T-cell (primary cell): ENCODE measurements at regions not wholly inside any gene's neighbourhood (a gene's known extent, or its start where the extent isn't known, plus 50 kb on each side); places are given as distances from the start of the nearest gene placed in this dataset.

ENCODE experiments used
- ATAC-seq, 4 experiments: fragments of 200-7000 bp in 3 of 4; fragments of 150-1000 bp in 1 of 4; cut with Tn5 transposase; replicated peaks in 1 of 4; 1 replicate in 3 of 4; 2 replicates in 1 of 4; pipeline ENCODE4 v1.10.0; 2021; ENCODE audit warnings: moderate library complexity in 3 of 4, mild to moderate bottlenecking in 2 of 4, moderate number of reproducible peaks in 1 of 4
- CTCF ChIA-PET, 2 donors: fragments of 300-600 bp; sonication (Branson Sonifier 250); formaldehyde crosslinking; loops; one replicate each; lab custom pipeline; 2022; ENCODE audit warnings: antibody characterized with exemption in 2 of 2; lab: Charles Lee
- POLR2A ChIA-PET, 2 donors: fragments of 300-600 bp; sonication (Branson Sonifier 250); formaldehyde crosslinking; loops; one replicate each; lab custom pipeline; 2022; ENCODE audit warnings: antibody characterized with exemption in 2 of 2; lab: Charles Lee
- DNase-seq, 35 experiments: peaks; one replicate each; pipeline versions ENCODE4 v3.0.0 to v3.0.0-alpha.2; 2013 to 2023
- H3K27ac ChIP-seq: one replicate; pipeline ENCODE4 v1.5.1; 2013; ENCODE audit warnings: low read length
- H3K27me3 ChIP-seq, 2 experiments: replicated peaks in 1 of 2; 1 replicate in 1 of 2; 2 replicates in 1 of 2; pipeline versions ENCODE4 v1.6.1 to v1.7.0; 2013; ENCODE audit warnings: low read length in 1 of 2, mixed read lengths in 1 of 2; ENCODE audit not compliant: control insufficient read depth in 2 of 2, insufficient read depth in 2 of 2; ENCODE audit errors: extremely low read depth in 1 of 2
- H3K36me3 ChIP-seq, 2 donors: 1 replicate in 1 of 2; 2 replicates in 1 of 2; pipeline versions ENCODE4 v1.6.1 to v1.7.0; 2013; ENCODE audit warnings: low read length in 1 of 2; ENCODE audit not compliant: control insufficient read depth in 2 of 2, insufficient read depth in 1 of 2; ENCODE audit errors: extremely low read depth in 1 of 2
- H3K4me1 ChIP-seq, 2 experiments: 1 replicate in 1 of 2; 2 replicates in 1 of 2; pipeline versions ENCODE4 v1.6.1 to v1.7.0; 2013; ENCODE audit warnings: low read length in 2 of 2, mixed read lengths in 1 of 2; ENCODE audit not compliant: insufficient read depth in 2 of 2, control insufficient read depth in 1 of 2; ENCODE audit errors: extremely low read depth in 1 of 2
- H3K4me3 ChIP-seq, 2 donors: 1 replicate in 1 of 2; 2 replicates in 1 of 2; pipeline versions ENCODE4 v1.5.1 to v1.7.0; 2013; ENCODE audit warnings: mild to moderate bottlenecking in 2 of 2, low read length in 1 of 2, moderate library complexity in 1 of 2; ENCODE audit not compliant: control insufficient read depth in 1 of 2; ENCODE audit errors: extremely low read depth in 1 of 2
- H3K9me3 ChIP-seq: 2 replicates; pipeline ENCODE4 v1.7.0; 2013
- H3K27ac Mint-ChIP-seq, 2 donors: one replicate each; pipeline ENCODE4 v1.8.0; 2020 to 2021; ENCODE audit warnings: mild to moderate bottlenecking in 2 of 2, mixed read lengths in 2 of 2
- H3K27me3 Mint-ChIP-seq, 2 donors: one replicate each; pipeline ENCODE4 v1.8.0; 2021 to 2022; ENCODE audit warnings: mixed read lengths in 2 of 2
- H3K36me3 Mint-ChIP-seq: one replicate; pipeline ENCODE4 v1.8.0; 2021; ENCODE audit warnings: mixed read lengths
- H3K4me1 Mint-ChIP-seq, 3 donors: one replicate each; pipeline ENCODE4 v1.8.0; 2020 to 2022; ENCODE audit warnings: mixed read lengths in 3 of 3, mild to moderate bottlenecking in 1 of 3
- H3K4me3 Mint-ChIP-seq, 3 donors: one replicate each; pipeline ENCODE4 v1.8.0; 2020 to 2022; ENCODE audit warnings: mild to moderate bottlenecking in 3 of 3, mixed read lengths in 3 of 3, moderate library complexity in 3 of 3
- H3K9me3 Mint-ChIP-seq, 3 donors: one replicate each; pipeline ENCODE4 v1.8.0; 2020 to 2022; ENCODE audit warnings: mixed read lengths in 3 of 3
- WGBS: methylation state at CpG from one replicate; pipeline ENCODE4 v1.1.5; 2013; ENCODE audit warnings: missing lambda C conversion rate; ENCODE audit not compliant: insufficient coverage; 5-methylcytosine and 5-hydroxymethylcytosine counted together

- ChIA-PET CTCF (no interaction called here), POLR2A (no interaction called here)
- H3K36me3 Mint-ChIP-seq, result no peaks in the 10 kb centered on the region
- H3K4me1 Mint-ChIP-seq, result peaks cover 28 to 42% (median 37%) of the 10 kb centered on the region in 3 donors
- Histone ChIP-seq H3K27ac (no peak overlapping the region), H3K27me3 (peaks cover 0 to 16% of the 10 kb centered on the region in 2 experiments), H3K36me3 (no peaks in the 10 kb centered on the region), H3K9me3 (no peaks in the 10 kb centered on the region), H3K4me3 (peak overlapping the region; percentile 61 to 70), H3K4me1 (peaks cover 13 to 15% of the 10 kb centered on the region in 2 experiments)
- WGBS, result 14% methylated on average over 6 of the region's 16 CpGs
- H3K4me3 Mint-ChIP-seq, result peak overlapping the region; percentile 77 to 88 (median 79)
- H3K9me3 Mint-ChIP-seq, result no peaks in the 10 kb centered on the region
- DNase-seq (peak in 7 of 35 experiments; percentile 1 to 34 (median 9)), ATAC-seq (peak in 1 of 4 experiments; percentile 15)
- H3K27ac Mint-ChIP-seq, result peak overlapping the region; percentile 63 to 74
- peaks cover 0 to 34% of the 10 kb centered on the region in 2 donors for H3K27me3 Mint-ChIP-seq
Measured at GRCh38 chr11:129280027-129280811, 88.1 kb upstream of the ARHGAP32 start.

- ATAC-seq (peak; percentile 82 to 84 (median 82)), DNase-seq (peak; percentile 36 to 84 (median 65))
- no peaks in the 10 kb centered on the region for H3K36me3 ChIP-seq
- H3K27me3 ChIP-seq, result peaks cover 0 to 16% of the 10 kb centered on the region in 2 experiments
- Mint-ChIP-seq H3K27me3 (peaks cover 0 to 34% of the 10 kb centered on the region in 2 donors), H3K27ac (peak overlapping the region; percentile 63 to 74), H3K4me3 (peak overlapping the region; percentile 77 to 88 (median 79)), H3K9me3 (no peaks in the 10 kb centered on the region), H3K36me3 (no peaks in the 10 kb centered on the region), H3K4me1 (peaks cover 28 to 42% (median 37%) of the 10 kb centered on the region in 3 donors)
- H3K27ac ChIP-seq, result no peak overlapping the region
- H3K4me3 ChIP-seq, result peak overlapping the region; percentile 61 to 70
- WGBS, result under 1% methylated on average over 98 of the region's 103 CpGs
- H3K4me1 ChIP-seq, result peaks cover 13 to 15% of the 10 kb centered on the region in 2 experiments
- ChIA-PET CTCF (no interaction called here), POLR2A (no interaction called here)
- H3K9me3 ChIP-seq, result no peaks in the 10 kb centered on the region
Measured at GRCh38 chr11:129279326-129280026, 87.4 kb upstream of the ARHGAP32 start.

GRCh38 chr11:129278586-129279319 is 86.6 kb upstream of the ARHGAP32 start:
- Mint-ChIP-seq H3K4me3 (peak overlapping the region; percentile 82 to 84 (median 82)), H3K27me3 (peaks cover 0 to 38% of the 10 kb centered on the region in 2 donors), H3K27ac (peak overlapping the region in 1 of 2 donors; percentile 66), H3K4me1 (peaks cover 29 to 42% (median 40%) of the 10 kb centered on the region in 3 donors), H3K9me3 (no peaks in the 10 kb centered on the region), H3K36me3 (no peaks in the 10 kb centered on the region)
- Histone ChIP-seq H3K4me3 (peak overlapping the region; percentile 28 to 71), H3K4me1 (peaks cover 13 to 15% of the 10 kb centered on the region in 2 experiments), H3K9me3 (no peaks in the 10 kb centered on the region), H3K36me3 (no peaks in the 10 kb centered on the region), H3K27ac (no peak overlapping the region), H3K27me3 (peaks cover 0 to 16% of the 10 kb centered on the region in 2 experiments)
- CTCF ChIA-PET, result no interaction called here
- 1% methylated on average over 98 of the region's 109 CpGs for WGBS
- POLR2A ChIA-PET, result no interaction called here
- DNase-seq (peak in 9 of 35 experiments; percentile 2 to 35 (median 9)), ATAC-seq (peak in 2 of 4 experiments; percentile 2 to 3)

- ChIA-PET POLR2A (no interaction called here), CTCF (no interaction called here)
- H3K4me1 ChIP-seq, result peaks cover 13 to 14% of the 10 kb centered on the region in 2 experiments
- H3K36me3 ChIP-seq, result no peaks in the 10 kb centered on the region
- DNase-seq, result no peak
- no peak overlapping the region for H3K27ac ChIP-seq
- peaks cover 0 to 16% of the 10 kb centered on the region in 2 experiments for H3K27me3 ChIP-seq
- WGBS, result 95% methylated on average over 4 of the region's 8 CpGs
- H3K36me3 Mint-ChIP-seq, result no peaks in the 10 kb centered on the region
- ATAC-seq, result no peak
- no peaks in the 10 kb centered on the region for H3K9me3 Mint-ChIP-seq
- H3K4me1 Mint-ChIP-seq, result peaks cover 26 to 33% (median 31%) of the 10 kb centered on the region in 3 donors
- peaks cover 0 to 32% of the 10 kb centered on the region in 2 donors for H3K27me3 Mint-ChIP-seq
- H3K9me3 ChIP-seq, result no peaks in the 10 kb centered on the region
- peak overlapping the region; percentile 82 to 84 (median 82) for H3K4me3 Mint-ChIP-seq
- H3K27ac Mint-ChIP-seq, result no peak overlapping the region
- H3K4me3 ChIP-seq, result no peak overlapping the region
Measured at GRCh38 chr11:129277198-129277843, 85.2 kb upstream of the ARHGAP32 start.

GRCh38 chr11:129275828-129276227 is 83.7 kb upstream of the ARHGAP32 start:
- H3K27me3 Mint-ChIP-seq, result peaks cover 0 to 37% of the 10 kb centered on the region in 2 donors
- no peak overlapping the region for H3K27ac ChIP-seq
- H3K27ac Mint-ChIP-seq, result no peak overlapping the region
- no peak for ATAC-seq
- H3K27me3 ChIP-seq, result peaks cover 0 to 16% of the 10 kb centered on the region in 2 experiments
- DNase-seq, result no peak
- H3K4me1 Mint-ChIP-seq, result peaks cover 31 to 38% (median 35%) of the 10 kb centered on the region in 3 donors
- no peak overlapping the region for H3K4me3 Mint-ChIP-seq
- no peaks in the 10 kb centered on the region for H3K36me3 ChIP-seq
- H3K9me3 Mint-ChIP-seq, result no peaks in the 10 kb centered on the region
- CTCF ChIA-PET, result interaction anchor here in 1 of 2 donors (0.6 kb wide), 1 partner anchor 525 kb away, joined by 3 read pairs; no protein-coding TSS in a partner anchor
- 94% methylated on average over 2 of the region's 3 CpGs for WGBS
- peaks cover 13 to 25% of the 10 kb centered on the region in 2 experiments for H3K4me1 ChIP-seq
- H3K36me3 Mint-ChIP-seq, result no peaks in the 10 kb centered on the region
- POLR2A ChIA-PET, result no interaction called here
- no peaks in the 10 kb centered on the region for H3K9me3 ChIP-seq
- no peak overlapping the region for H3K4me3 ChIP-seq
